Smooth muscle cell (in vitro differentiated cells): ENCODE measurements at regions not wholly inside any gene's neighbourhood (a gene's known extent, or its start where the extent isn't known, plus 50 kb on each side); places are given as distances from the start of the nearest gene placed in this dataset.

Experiments
- DNase-seq: peaks from one replicate; lab custom pipeline; 2025; ENCODE audit not compliant: unreplicated experiment; lab: John Stamatoyannopoulos, UW
- H2AFZ ChIP-seq: fragments of 200-600 bp; sonication (generic); 2 replicates; pipeline ENCODE4 v1.6.0; 2016; ENCODE audit warnings: antibody characterized with exemption, low read depth, mild to moderate bottlenecking
- H3F3A ChIP-seq: fragments of 200-600 bp; sonication (generic); 2 replicates; pipeline ENCODE4 v1.6.0; 2017; ENCODE audit warnings: antibody characterized with exemption, low read depth
- H3K27ac ChIP-seq: fragments of 200-600 bp; sonication (generic); 2 replicates; pipeline ENCODE4 v1.5.1; 2016; ENCODE audit warnings: low read depth, mild to moderate bottlenecking
- H3K27me3 ChIP-seq: fragments of 200-600 bp; sonication (generic); 2 replicates; pipeline ENCODE4 v1.6.1; 2016; ENCODE audit warnings: low read depth, mild to moderate bottlenecking
- H3K36me3 ChIP-seq: fragments of 200-600 bp; sonication (generic); 2 replicates; pipeline ENCODE4 v1.5.1; 2016; ENCODE audit warnings: low read depth
- H3K4me1 ChIP-seq: fragments of 200-600 bp; sonication (generic); 2 replicates; pipeline ENCODE4 v1.5.1; 2016; ENCODE audit warnings: low read depth
- H3K4me2 ChIP-seq: fragments of 200-600 bp; sonication (generic); 2 replicates; pipeline ENCODE4 v1.6.0; 2016; ENCODE audit warnings: mild to moderate bottlenecking
- H3K4me3 ChIP-seq: fragments of 200-600 bp; sonication (generic); 2 replicates; pipeline ENCODE4 v1.5.1; 2016; ENCODE audit warnings: mild to moderate bottlenecking
- H3K79me2 ChIP-seq: fragments of 200-600 bp; sonication (generic); 2 replicates; pipeline ENCODE4 v1.6.0; 2016; ENCODE audit warnings: low read depth, mild to moderate bottlenecking
- H3K9ac ChIP-seq: fragments of 200-600 bp; sonication (generic); 2 replicates; pipeline ENCODE4 v1.6.0; 2016; ENCODE audit warnings: low read depth
- H3K9me3 ChIP-seq: fragments of 200-600 bp; sonication (generic); replicated peaks from 2 replicates; pipeline ENCODE4 v1.5.1; 2016; ENCODE audit warnings: low read depth
- H4K20me1 ChIP-seq: fragments of 200-600 bp; sonication (generic); 2 replicates; pipeline ENCODE4 v1.6.0; 2016; ENCODE audit warnings: low read depth
- WGBS: methylation state at CpG from one replicate; pipeline ENCODE4 v1.1.7; 2016; ENCODE audit warnings: low lambda C conversion rate; 5-methylcytosine and 5-hydroxymethylcytosine counted together
- TF ChIP-seq, protein P1 (sequence below): fragments of 200-600 bp; sonication (generic); IDR thresholded peaks from 2 replicates; pipeline ENCODE4 v1.5.1; 2017; ENCODE audit warnings: borderline replicate concordance, mild to moderate bottlenecking, antibody characterized with exemption; ENCODE audit not compliant: insufficient read depth, poor library complexity, severe bottlenecking

DNA sequence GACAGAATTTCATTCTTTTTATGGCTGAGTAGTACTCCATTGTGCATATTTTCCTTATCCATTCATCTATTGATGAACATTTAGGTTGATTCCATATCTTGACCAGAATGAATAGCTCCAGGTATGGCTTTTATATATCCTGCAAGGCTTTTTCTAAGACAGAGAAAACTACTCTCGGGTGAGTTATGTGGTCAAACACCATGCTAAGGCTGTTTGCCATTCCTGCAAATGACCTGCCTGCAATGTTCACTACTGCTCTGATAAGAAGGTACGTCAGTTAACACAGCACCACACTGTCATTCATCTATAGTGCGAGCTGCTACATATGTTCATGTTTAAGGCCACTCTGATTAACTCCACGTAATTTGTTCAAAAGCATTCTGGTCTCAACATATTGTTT, 256.8 kb upstream of the RGMB start:
- no peak for DNase-seq
- no peaks in the 10 kb centered on the region for H3K27me3 ChIP-seq
- no peak overlapping the region for H3K4me3 ChIP-seq
- H3K4me2 ChIP-seq = no peak overlapping the region
- TF ChIP-seq, protein P1, sequence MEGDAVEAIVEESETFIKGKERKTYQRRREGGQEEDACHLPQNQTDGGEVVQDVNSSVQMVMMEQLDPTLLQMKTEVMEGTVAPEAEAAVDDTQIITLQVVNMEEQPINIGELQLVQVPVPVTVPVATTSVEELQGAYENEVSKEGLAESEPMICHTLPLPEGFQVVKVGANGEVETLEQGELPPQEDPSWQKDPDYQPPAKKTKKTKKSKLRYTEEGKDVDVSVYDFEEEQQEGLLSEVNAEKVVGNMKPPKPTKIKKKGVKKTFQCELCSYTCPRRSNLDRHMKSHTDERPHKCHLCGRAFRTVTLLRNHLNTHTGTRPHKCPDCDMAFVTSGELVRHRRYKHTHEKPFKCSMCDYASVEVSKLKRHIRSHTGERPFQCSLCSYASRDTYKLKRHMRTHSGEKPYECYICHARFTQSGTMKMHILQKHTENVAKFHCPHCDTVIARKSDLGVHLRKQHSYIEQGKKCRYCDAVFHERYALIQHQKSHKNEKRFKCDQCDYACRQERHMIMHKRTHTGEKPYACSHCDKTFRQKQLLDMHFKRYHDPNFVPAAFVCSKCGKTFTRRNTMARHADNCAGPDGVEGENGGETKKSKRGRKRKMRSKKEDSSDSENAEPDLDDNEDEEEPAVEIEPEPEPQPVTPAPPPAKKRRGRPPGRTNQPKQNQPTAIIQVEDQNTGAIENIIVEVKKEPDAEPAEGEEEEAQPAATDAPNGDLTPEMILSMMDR = no peak
- no peaks in the 10 kb centered on the region for H3K9me3 ChIP-seq
- no peaks in the 10 kb centered on the region for H3F3A ChIP-seq
- H3K27ac ChIP-seq = no peak overlapping the region
- H4K20me1 ChIP-seq = no peaks in the 10 kb centered on the region
- H3K4me1 ChIP-seq = peaks cover 6% of the 10 kb centered on the region
- 84% methylated on average over 4 of the region's 4 CpGs for WGBS
- no peak overlapping the region for H2AFZ ChIP-seq
- H3K79me2 ChIP-seq = no peaks in the 10 kb centered on the region
- no peaks in the 10 kb centered on the region for H3K36me3 ChIP-seq
- no peak overlapping the region for H3K9ac ChIP-seq

DNA sequence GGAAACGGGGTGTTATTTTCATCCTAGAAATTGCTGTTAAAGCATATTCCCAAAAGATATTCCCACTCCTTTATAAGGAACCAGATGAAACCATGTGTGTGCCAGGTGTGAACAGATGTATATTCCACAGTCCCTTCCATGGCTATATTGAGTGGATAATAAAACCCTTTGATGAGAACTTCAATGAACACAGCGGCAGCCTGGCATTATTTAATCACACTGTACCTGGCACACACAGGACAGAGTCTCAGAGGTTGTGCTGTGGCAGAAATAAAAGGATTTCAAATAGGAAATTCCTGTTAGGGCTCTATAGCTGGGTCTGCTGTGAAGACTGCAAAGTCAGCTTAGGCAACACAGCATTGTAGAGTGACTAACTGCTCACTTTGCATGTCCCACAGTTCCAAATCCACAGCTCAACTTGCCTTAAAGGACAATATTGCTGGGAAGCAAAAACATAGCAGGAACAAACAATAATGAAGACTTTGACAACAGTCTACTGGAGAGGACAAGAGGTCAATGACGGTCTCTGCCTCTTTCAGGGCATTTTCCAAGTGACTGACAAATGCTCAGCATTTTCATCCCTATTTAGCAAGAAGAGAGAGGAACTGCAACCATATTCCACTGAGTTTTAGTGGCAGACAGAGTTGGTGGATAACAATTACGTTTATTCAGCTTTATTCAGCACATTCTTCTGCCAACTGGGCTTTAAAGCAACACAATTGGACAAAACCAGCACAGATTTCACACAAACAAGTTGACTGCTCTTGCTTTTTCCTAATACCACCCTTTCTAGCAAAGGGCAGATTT, 255.7 kb upstream of the RGMB start:
- TF ChIP-seq, protein P1 = no peak
- no peak overlapping the region for H3K4me2 ChIP-seq
- H3K9me3 ChIP-seq = no peaks in the 10 kb centered on the region
- H3K4me1 ChIP-seq = peaks cover 6% of the 10 kb centered on the region
- no peak for DNase-seq
- no peaks in the 10 kb centered on the region for H3K36me3 ChIP-seq
- no peaks in the 10 kb centered on the region for H3K27me3 ChIP-seq
- H3K79me2 ChIP-seq = no peaks in the 10 kb centered on the region
- H3K27ac ChIP-seq = no peak overlapping the region
- no peak overlapping the region for H2AFZ ChIP-seq
- H3K9ac ChIP-seq = no peak overlapping the region
- no peaks in the 10 kb centered on the region for H4K20me1 ChIP-seq
- 84% methylated on average over 4 of the region's 4 CpGs for WGBS
- H3F3A ChIP-seq = no peaks in the 10 kb centered on the region
- no peak overlapping the region for H3K4me3 ChIP-seq

DNA sequence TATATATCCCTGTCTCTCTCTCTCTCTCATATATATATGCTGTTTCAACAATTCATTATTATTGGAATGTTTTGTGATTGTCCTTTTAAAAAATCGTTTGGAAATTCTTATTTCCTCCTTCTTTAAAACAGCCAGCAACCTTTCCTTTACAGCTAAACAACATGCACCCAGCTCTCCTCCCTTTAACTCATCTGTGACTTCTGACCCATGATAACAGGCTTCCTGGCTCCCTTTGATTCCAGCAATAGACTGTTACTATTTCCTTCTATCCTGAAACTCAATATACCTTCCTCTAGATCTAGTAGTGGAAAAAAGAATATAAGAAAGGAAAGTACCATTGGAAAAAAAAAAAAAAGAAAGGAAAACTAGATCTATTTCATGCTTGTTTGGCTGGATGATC, 254.7 kb upstream of the RGMB start:
- TF ChIP-seq, protein P1 = no peak
- 55% methylated on average over 1 of the region's 1 CpG for WGBS

DNA sequence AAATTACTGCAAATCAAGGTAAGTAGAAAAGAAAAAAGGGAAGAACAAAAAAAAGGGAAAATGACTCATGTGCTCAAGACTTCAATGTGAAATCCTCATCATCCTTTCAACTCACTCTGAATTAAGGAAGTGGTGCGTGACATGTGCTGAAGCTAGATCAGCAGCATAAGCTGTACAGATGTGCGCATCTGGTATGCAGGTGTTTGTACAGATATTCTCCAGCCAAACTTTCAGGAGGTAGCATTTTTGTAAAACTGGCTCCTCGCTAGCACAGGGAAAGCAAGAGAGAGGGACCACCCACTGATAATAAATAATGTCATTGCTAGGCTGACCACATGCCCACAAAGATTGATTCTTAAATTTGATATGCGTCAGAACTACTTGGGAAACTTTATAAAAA, 253.9 kb upstream of the RGMB start:
- TF ChIP-seq, protein P1 = no peak
- peaks cover 6% of the 10 kb centered on the region for H3K4me1 ChIP-seq
- no peak for DNase-seq
- no peak overlapping the region for H3K27ac ChIP-seq
- no peak overlapping the region for H3K4me3 ChIP-seq
- H2AFZ ChIP-seq = no peak overlapping the region
- WGBS = 93% methylated on average over 4 of the region's 4 CpGs
- H3K9me3 ChIP-seq = no peaks in the 10 kb centered on the region
- H3K4me2 ChIP-seq = no peak overlapping the region
- H3F3A ChIP-seq = no peaks in the 10 kb centered on the region
- H4K20me1 ChIP-seq = no peaks in the 10 kb centered on the region
- H3K9ac ChIP-seq = no peak overlapping the region
- H3K79me2 ChIP-seq = no peaks in the 10 kb centered on the region
- H3K36me3 ChIP-seq = no peaks in the 10 kb centered on the region
- H3K27me3 ChIP-seq = no peaks in the 10 kb centered on the region

More for the DNA sequence above, 254.7 kb upstream of the RGMB start:
- no peaks in the 10 kb centered on the region for H3K79me2 ChIP-seq
- no peak overlapping the region for H3K27ac ChIP-seq
- H3F3A ChIP-seq = no peaks in the 10 kb centered on the region
- no peaks in the 10 kb centered on the region for H3K36me3 ChIP-seq
- DNase-seq = no peak
- no peak overlapping the region for H3K4me2 ChIP-seq
- H3K4me1 ChIP-seq = peaks cover 6% of the 10 kb centered on the region
- H3K27me3 ChIP-seq = no peaks in the 10 kb centered on the region
- no peaks in the 10 kb centered on the region for H3K9me3 ChIP-seq
- no peak overlapping the region for H2AFZ ChIP-seq
- H3K9ac ChIP-seq = no peak overlapping the region
- no peak overlapping the region for H3K4me3 ChIP-seq
- no peaks in the 10 kb centered on the region for H4K20me1 ChIP-seq
